Fibroblast of lung (primary cell): ENCODE measurements at regions not wholly inside any gene's neighbourhood (a gene's known extent, or its start where the extent isn't known, plus 50 kb on each side); places are given as distances from the start of the nearest gene placed in this dataset.

Experiments used
- EZH2 ChIP-seq: IDR thresholded peaks from 2 replicates; pipeline ENCODE4 v1.5.1; 2012; ENCODE audit warnings: low read length, control low read depth, mild to moderate bottlenecking; ENCODE audit errors: missing control alignments
- TF ChIP-seq, protein P1 (sequence below), 2 donors: IDR thresholded peaks in 1 of 2; conservative IDR thresholded peaks in 1 of 2; 1 replicate in 1 of 2; 2 replicates in 1 of 2; pipeline ENCODE4 v1.5.1; 2011 to 2012; ENCODE audit warnings: low read length in 2 of 2, control low read depth in 1 of 2, inconsistent platforms in 1 of 2, low read depth in 1 of 2, mild to moderate bottlenecking in 1 of 2

GRCh38 chr3:89682556-89682955, 575.1 kb downstream of the EPHA3 start:
- no peak for TF ChIP-seq EZH2
- TF ChIP-seq, protein P1, sequence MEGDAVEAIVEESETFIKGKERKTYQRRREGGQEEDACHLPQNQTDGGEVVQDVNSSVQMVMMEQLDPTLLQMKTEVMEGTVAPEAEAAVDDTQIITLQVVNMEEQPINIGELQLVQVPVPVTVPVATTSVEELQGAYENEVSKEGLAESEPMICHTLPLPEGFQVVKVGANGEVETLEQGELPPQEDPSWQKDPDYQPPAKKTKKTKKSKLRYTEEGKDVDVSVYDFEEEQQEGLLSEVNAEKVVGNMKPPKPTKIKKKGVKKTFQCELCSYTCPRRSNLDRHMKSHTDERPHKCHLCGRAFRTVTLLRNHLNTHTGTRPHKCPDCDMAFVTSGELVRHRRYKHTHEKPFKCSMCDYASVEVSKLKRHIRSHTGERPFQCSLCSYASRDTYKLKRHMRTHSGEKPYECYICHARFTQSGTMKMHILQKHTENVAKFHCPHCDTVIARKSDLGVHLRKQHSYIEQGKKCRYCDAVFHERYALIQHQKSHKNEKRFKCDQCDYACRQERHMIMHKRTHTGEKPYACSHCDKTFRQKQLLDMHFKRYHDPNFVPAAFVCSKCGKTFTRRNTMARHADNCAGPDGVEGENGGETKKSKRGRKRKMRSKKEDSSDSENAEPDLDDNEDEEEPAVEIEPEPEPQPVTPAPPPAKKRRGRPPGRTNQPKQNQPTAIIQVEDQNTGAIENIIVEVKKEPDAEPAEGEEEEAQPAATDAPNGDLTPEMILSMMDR (conservative IDR thresholded peaks at IDR 0.05 in 1 of 2, IDR thresholded peaks at IDR 0.05 in 1 of 2; ENCODE audit: low read depth in 1 of 2, low read length in 2 of 2), result no peak
